Ishikawa (cell line): ENCODE measurements at regions not wholly inside any gene's neighbourhood (a gene's known extent, or its start where the extent isn't known, plus 50 kb on each side); places are given as distances from the start of the nearest gene placed in this dataset.

Experiments
- CEBPB ChIP-seq: IDR thresholded peaks from 2 replicates; pipeline ENCODE4 v1.6.1; 2012
- CREB1 ChIP-seq: IDR thresholded peaks from 2 replicates; pipeline ENCODE4 v1.6.1; 2012; ENCODE audit warnings: low read depth
- EGR1 ChIP-seq: IDR thresholded peaks from 2 replicates; pipeline ENCODE4 v1.6.1; 2012
- EP300 ChIP-seq: IDR thresholded peaks from 2 replicates; pipeline ENCODE4 v1.6.1; 2012; ENCODE audit warnings: borderline replicate concordance
- FOXM1 ChIP-seq: IDR thresholded peaks from 2 replicates; pipeline ENCODE4 v1.6.1; 2012; ENCODE audit warnings: low read depth, borderline replicate concordance
- MAX ChIP-seq: IDR thresholded peaks from 2 replicates; pipeline ENCODE4 v1.6.1; 2012
- NFIC ChIP-seq: IDR thresholded peaks from 2 replicates; pipeline ENCODE4 v1.6.1; 2012
- RAD21 ChIP-seq: IDR thresholded peaks from 2 replicates; pipeline ENCODE4 v1.6.1; 2012; ENCODE audit warnings: low read depth
- REST ChIP-seq: IDR thresholded peaks from 2 replicates; pipeline ENCODE4 v1.6.1; 2012; ENCODE audit warnings: low read depth, mild to moderate bottlenecking
- TAF1 ChIP-seq: IDR thresholded peaks from 2 replicates; pipeline ENCODE4 v1.6.1; 2012; ENCODE audit warnings: low read depth, mild to moderate bottlenecking
- TCF12 ChIP-seq: IDR thresholded peaks from 2 replicates; pipeline ENCODE4 v1.6.1; 2012; ENCODE audit warnings: low read depth
- TEAD4 ChIP-seq: IDR thresholded peaks from 2 replicates; pipeline ENCODE4 v1.6.1; 2012
- USF1 ChIP-seq: IDR thresholded peaks from 2 replicates; pipeline ENCODE4 v1.6.1; 2012
- YY1 ChIP-seq: IDR thresholded peaks from 2 replicates; pipeline ENCODE4 v1.6.1; 2012; ENCODE audit warnings: low read depth
- ZBTB7A ChIP-seq: IDR thresholded peaks from 2 replicates; pipeline ENCODE4 v1.6.1; 2012; ENCODE audit warnings: low read depth

- no peak for TF ChIP-seq ZBTB7A
- TF ChIP-seq FOXM1: no peak
- no peak for TF ChIP-seq EP300
- no peak for TF ChIP-seq TAF1
- no peak for TF ChIP-seq USF1
- no peak for TF ChIP-seq CEBPB
- no peak for TF ChIP-seq RAD21
- TF ChIP-seq TCF12: no peak
- no peak for TF ChIP-seq YY1
- no peak for TF ChIP-seq TEAD4
- no peak for TF ChIP-seq NFIC
- TF ChIP-seq CREB1: no peak
- TF ChIP-seq MAX: no peak
Measured at GRCh38 chr21:14879458-14879857, 185.3 kb downstream of the NRIP1 start.

GRCh38 chr21:14878971-14879370 lies 185.8 kb downstream of the NRIP1 start:
- TF ChIP-seq NFIC: no peak
- TF ChIP-seq CEBPB: no peak
- no peak for TF ChIP-seq TEAD4
- TF ChIP-seq USF1: no peak
- TF ChIP-seq TCF12: no peak
- TF ChIP-seq EP300: no peak
- no peak for TF ChIP-seq RAD21
- no peak for TF ChIP-seq EGR1
- TF ChIP-seq FOXM1: no peak
- TF ChIP-seq TAF1: no peak
- no peak for TF ChIP-seq MAX
- no peak for TF ChIP-seq REST
- no peak for TF ChIP-seq ZBTB7A
- no peak for TF ChIP-seq CREB1
- TF ChIP-seq YY1: no peak

GRCh38 chr21:14877581-14878228 lies 187.1 kb downstream of the NRIP1 start:
- TF ChIP-seq CREB1 (no peak), FOXM1 (no peak), REST (no peak), EP300 (no peak), NFIC (no peak), MAX (no peak), ZBTB7A (no peak), USF1 (no peak), TCF12 (no peak), EGR1 (no peak), YY1 (no peak), CEBPB (no peak), TAF1 (no peak), RAD21 (no peak), TEAD4 (no peak)

- TF ChIP-seq NFIC: peak; percentile 53
- TF ChIP-seq CREB1: no peak
- TF ChIP-seq EP300: peak; percentile 35; the same call in 1 of the 2 replicates
- TF ChIP-seq EGR1: no peak
- TF ChIP-seq CEBPB: no peak
- TF ChIP-seq FOXM1: no peak
- 0 out of 2 replicates have a peak, but pooled peaks have one; percentile 16 for TF ChIP-seq TEAD4
- TF ChIP-seq REST: no peak
- no peak for TF ChIP-seq TCF12
- TF ChIP-seq ZBTB7A: no peak
- no peak for TF ChIP-seq YY1
- no peak for TF ChIP-seq TAF1
- peak; percentile 52; the same call in 1 of the 2 replicates for TF ChIP-seq MAX
- TF ChIP-seq RAD21: no peak
- peak; percentile 47; the same call in 1 of the 2 replicates for TF ChIP-seq USF1
Measured at GRCh38 chr21:14876524-14876840, 188.3 kb downstream of the NRIP1 start.
